ENCODE measurements at regions not wholly inside any gene's neighbourhood (a gene's known extent, or its start where the extent isn't known, plus 50 kb on each side); places are given as distances from the start of the nearest gene placed in this dataset.

DNA sequence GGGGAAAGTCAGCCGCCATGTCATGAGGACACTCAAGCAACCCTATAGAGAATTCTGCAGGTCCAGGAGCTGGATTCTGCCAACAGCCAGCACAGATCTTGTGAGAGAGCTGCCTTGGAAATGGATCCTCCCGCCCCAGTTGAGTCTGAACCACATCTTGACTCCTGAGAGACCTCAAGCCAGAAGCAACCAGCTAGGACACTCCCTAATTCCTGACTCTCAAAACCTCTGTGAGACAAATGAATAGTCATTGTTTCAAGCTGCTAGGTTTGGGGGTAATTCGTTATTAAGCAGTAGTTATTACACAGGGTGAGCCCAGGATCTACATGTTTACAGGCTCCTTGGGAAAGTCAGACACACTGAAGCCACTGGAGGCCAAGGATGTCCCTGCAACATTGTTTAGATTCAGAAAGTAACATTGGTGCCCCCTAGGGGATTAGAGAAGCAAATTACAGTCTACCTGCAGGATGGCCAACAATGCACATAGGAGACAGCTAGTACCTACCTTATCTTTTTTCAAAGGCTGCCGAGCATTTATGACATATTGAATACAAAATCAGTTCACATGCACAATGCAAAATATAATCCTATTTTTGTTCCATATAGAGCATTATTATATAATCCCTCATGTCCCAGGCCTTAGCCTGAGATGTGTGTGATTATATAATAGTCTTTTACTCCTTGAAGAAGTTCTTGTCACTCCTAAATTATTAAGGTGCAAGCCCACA lies 57.9 kb upstream of the FICD start:
- Histone ChIP-seq H4K91ac (ENCODE audit: low read depth, low read length, poor library complexity) (no peak overlapping the region), H3K27ac (replicated peaks; ENCODE audit: low read length) (no peak overlapping the region), H3K23ac (ENCODE audit: low read depth, low read length, poor library complexity) (no peak overlapping the region), H3K18ac (ENCODE audit: low read length) (no peak overlapping the region), H3K9ac (ENCODE audit: low read depth, low read length, poor library complexity) (no peak overlapping the region), H3K4me3 (ENCODE audit: low read length in 2 of 2) (no peak overlapping the region), H2BK5ac (ENCODE audit: low read length) (no peak overlapping the region), H2BK12ac (ENCODE audit: low read length) (no peak overlapping the region), H3K79me1 (ENCODE audit: low read depth, low read length) (no peaks in the 10 kb centered on the region), H3K9me3 (replicated peaks in 1 of 2; ENCODE audit: control insufficient read depth in 2 of 2, insufficient read depth in 1 of 2, low read depth in 1 of 2, low read length in 2 of 2) (no peaks in the 10 kb centered on the region), H2BK15ac (ENCODE audit: low read length) (no peak overlapping the region), H3K36me3 (replicated peaks in 1 of 2; ENCODE audit: control insufficient read depth in 2 of 2, insufficient read depth in 2 of 2, low read length in 2 of 2) (no peaks in the 10 kb centered on the region), H2AK5ac (ENCODE audit: low read depth, low read length) (no peak overlapping the region), H3K14ac (ENCODE audit: low read length) (no peak overlapping the region), H3K4me1 (ENCODE audit: control insufficient read depth in 2 of 2, insufficient read depth in 1 of 2, low read depth in 1 of 2, low read length in 2 of 2) (peaks cover 0 to 2% of the 10 kb centered on the region in 2 donors), H2AFZ (ENCODE audit: low read length) (no peak overlapping the region), H4K8ac (ENCODE audit: low read depth, low read length) (no peak overlapping the region), H2BK120ac (ENCODE audit: low read depth, low read length) (no peak overlapping the region), H3K4ac (ENCODE audit: low read length) (no peak overlapping the region), H3K4me2 (ENCODE audit: insufficient read depth, low read length, poor library complexity, severe bottlenecking) (no peak overlapping the region), H3K27me3 (ENCODE audit: control insufficient read depth in 3 of 3, insufficient read depth in 3 of 3, low read depth in 1 of 3, low read length in 3 of 3) (peaks cover 0 to 8% (median 0%) of the 10 kb centered on the region in 3 experiments)
- WGBS, 2 donors (ENCODE audit: extremely low coverage in 2 of 2, insufficient read length in 2 of 2, insufficient replicate concordance in 1 of 2) = no CpG with 5 or more reads among the region's 4 CpGs
- peak; percentile 54 for DNase-seq (ENCODE audit: low spot score)

DNA sequence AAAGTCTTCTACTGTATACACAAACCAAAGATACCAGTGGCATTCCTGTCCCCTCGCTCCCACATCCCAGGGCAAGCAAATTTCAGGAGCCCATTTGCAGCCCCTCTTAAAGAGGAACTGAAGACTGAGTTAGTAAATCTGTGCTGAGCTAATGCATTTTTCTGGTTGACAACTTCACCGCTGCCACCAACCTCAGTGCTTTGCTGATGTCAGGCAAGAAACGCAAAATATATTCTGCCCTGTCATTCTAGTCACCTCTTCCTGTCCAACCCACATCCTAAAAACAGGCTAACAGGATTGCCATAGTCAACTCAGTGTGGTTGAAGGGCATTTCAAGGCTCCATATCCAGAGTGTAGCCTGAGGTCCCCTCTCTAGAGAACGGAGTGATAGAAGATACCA lies 59.4 kb upstream of the FICD start:
- Histone ChIP-seq H2AFZ (ENCODE audit: low read length) (no peak overlapping the region), H3K4me2 (ENCODE audit: insufficient read depth, low read length, poor library complexity, severe bottlenecking) (no peak overlapping the region), H4K8ac (ENCODE audit: low read depth, low read length) (no peak overlapping the region), H3K4ac (ENCODE audit: low read length) (no peak overlapping the region), H3K4me3 (ENCODE audit: low read length in 2 of 2) (no peak overlapping the region), H3K9ac (ENCODE audit: low read depth, low read length, poor library complexity) (no peak overlapping the region), H4K91ac (ENCODE audit: low read depth, low read length, poor library complexity) (no peak overlapping the region), H2BK120ac (ENCODE audit: low read depth, low read length) (no peak overlapping the region), H3K18ac (ENCODE audit: low read length) (no peak overlapping the region), H2BK12ac (ENCODE audit: low read length) (no peak overlapping the region), H2BK5ac (ENCODE audit: low read length) (no peak overlapping the region), H3K27me3 (ENCODE audit: control insufficient read depth in 3 of 3, insufficient read depth in 3 of 3, low read depth in 1 of 3, low read length in 3 of 3) (peaks cover 0 to 9% (median 0%) of the 10 kb centered on the region in 3 experiments), H3K9me3 (replicated peaks in 1 of 2; ENCODE audit: control insufficient read depth in 2 of 2, insufficient read depth in 1 of 2, low read depth in 1 of 2, low read length in 2 of 2) (no peaks in the 10 kb centered on the region), H3K14ac (ENCODE audit: low read length) (no peak overlapping the region), H2BK15ac (ENCODE audit: low read length) (no peak overlapping the region), H3K27ac (replicated peaks; ENCODE audit: low read length) (no peak overlapping the region), H3K23ac (ENCODE audit: low read depth, low read length, poor library complexity) (no peak overlapping the region), H3K79me1 (ENCODE audit: low read depth, low read length) (no peaks in the 10 kb centered on the region), H3K36me3 (replicated peaks in 1 of 2; ENCODE audit: control insufficient read depth in 2 of 2, insufficient read depth in 2 of 2, low read length in 2 of 2) (no peaks in the 10 kb centered on the region), H2AK5ac (ENCODE audit: low read depth, low read length) (no peak overlapping the region), H3K4me1 (ENCODE audit: control insufficient read depth in 2 of 2, insufficient read depth in 1 of 2, low read depth in 1 of 2, low read length in 2 of 2) (peaks cover 0 to 2% of the 10 kb centered on the region in 2 donors)
- no peak for DNase-seq (ENCODE audit: low spot score)
- WGBS, 2 donors (ENCODE audit: extremely low coverage in 2 of 2, insufficient read length in 2 of 2, insufficient replicate concordance in 1 of 2) = no CpG with 5 or more reads among the region's 4 CpGs

DNA sequence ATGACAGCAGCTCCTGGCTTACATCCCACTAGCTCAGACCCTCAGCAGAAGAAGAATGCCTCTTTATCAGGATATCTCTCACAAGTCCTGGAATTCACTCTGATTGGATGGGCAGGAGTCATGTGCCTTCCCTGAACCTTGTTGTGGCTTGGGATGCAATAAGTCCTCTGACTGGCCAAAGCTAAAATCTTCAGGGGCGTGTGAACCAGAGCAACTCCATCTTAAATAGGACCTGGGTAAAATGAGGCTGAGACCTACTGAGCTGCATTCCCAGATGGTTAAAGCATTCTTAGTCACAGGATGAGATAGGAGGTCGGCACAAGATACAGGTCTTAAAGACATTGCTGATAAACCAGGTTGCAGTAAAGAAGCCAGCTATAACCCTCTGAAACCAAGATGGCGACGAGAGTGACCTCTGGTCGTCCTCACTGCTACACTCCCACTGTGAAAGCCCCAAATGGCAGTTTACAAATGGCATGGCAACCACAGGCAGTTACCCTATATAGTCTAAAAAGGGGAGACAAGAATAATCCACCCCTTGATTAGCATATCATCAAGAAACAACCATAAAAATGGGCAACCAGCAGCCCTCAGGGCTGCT lies 60.4 kb upstream of the FICD start:
- no peak overlapping the region for H4K8ac ChIP-seq (ENCODE audit: low read depth, low read length)
- no peaks in the 10 kb centered on the region for H3K79me1 ChIP-seq (ENCODE audit: low read depth, low read length)
- H3K4ac ChIP-seq (ENCODE audit: low read length) = no peak overlapping the region
- no CpG with 5 or more reads among the region's 5 CpGs for WGBS, 2 donors (ENCODE audit: extremely low coverage in 2 of 2, insufficient read length in 2 of 2, insufficient replicate concordance in 1 of 2)
- no peak overlapping the region for H4K91ac ChIP-seq (ENCODE audit: low read depth, low read length, poor library complexity)
- H3K4me3 ChIP-seq (ENCODE audit: low read length in 2 of 2) = no peak overlapping the region
- H3K23ac ChIP-seq (ENCODE audit: low read depth, low read length, poor library complexity) = no peak overlapping the region
- no peak overlapping the region for H3K9ac ChIP-seq (ENCODE audit: low read depth, low read length, poor library complexity)
- H2AK5ac ChIP-seq (ENCODE audit: low read depth, low read length) = no peak overlapping the region
- no peak overlapping the region for H2AFZ ChIP-seq (ENCODE audit: low read length)
- H2BK12ac ChIP-seq (ENCODE audit: low read length) = no peak overlapping the region
- H3K27me3 ChIP-seq (ENCODE audit: control insufficient read depth in 3 of 3, insufficient read depth in 3 of 3, low read depth in 1 of 3, low read length in 3 of 3) = peaks cover 0 to 9% (median 0%) of the 10 kb centered on the region in 3 experiments
- no peak overlapping the region for H3K14ac ChIP-seq (ENCODE audit: low read length)
- peaks cover 0 to 2% of the 10 kb centered on the region in 2 donors for H3K4me1 ChIP-seq (ENCODE audit: control insufficient read depth in 2 of 2, insufficient read depth in 1 of 2, low read depth in 1 of 2, low read length in 2 of 2)
- no peak overlapping the region for H2BK120ac ChIP-seq (ENCODE audit: low read depth, low read length)
- H2BK15ac ChIP-seq (ENCODE audit: low read length) = no peak overlapping the region
- H3K9me3 ChIP-seq (replicated peaks in 1 of 2; ENCODE audit: control insufficient read depth in 2 of 2, insufficient read depth in 1 of 2, low read depth in 1 of 2, low read length in 2 of 2) = no peaks in the 10 kb centered on the region
- no peaks in the 10 kb centered on the region for H3K36me3 ChIP-seq (replicated peaks in 1 of 2; ENCODE audit: control insufficient read depth in 2 of 2, insufficient read depth in 2 of 2, low read length in 2 of 2)
- H3K27ac ChIP-seq (replicated peaks; ENCODE audit: low read length) = no peak overlapping the region
- no peak overlapping the region for H3K4me2 ChIP-seq (ENCODE audit: insufficient read depth, low read length, poor library complexity, severe bottlenecking)
- H3K18ac ChIP-seq (ENCODE audit: low read length) = no peak overlapping the region
- DNase-seq (ENCODE audit: low spot score) = no peak
- H2BK5ac ChIP-seq (ENCODE audit: low read length) = no peak overlapping the region

DNA sequence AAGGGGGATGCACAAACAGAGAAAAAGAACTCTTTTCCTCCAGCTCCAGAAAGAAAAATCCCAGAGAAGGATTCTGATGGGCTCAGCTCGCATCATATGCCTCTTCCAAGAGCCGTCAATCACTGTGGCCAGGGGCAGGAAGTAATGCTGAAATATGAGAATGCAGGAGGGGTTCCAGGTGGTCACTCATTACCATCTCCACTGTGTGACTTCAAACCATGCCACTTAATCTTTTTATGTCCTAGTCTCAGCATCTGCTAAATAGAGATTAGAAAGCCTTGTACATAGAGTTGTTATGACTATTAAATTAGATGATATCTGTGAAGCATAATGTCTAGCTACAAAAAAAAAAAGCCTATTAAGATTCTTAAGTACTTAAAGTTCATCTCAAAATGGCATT lies 65.6 kb upstream of the FICD start:
- Histone ChIP-seq H4K8ac (ENCODE audit: low read depth, low read length) (no peak overlapping the region), H3K9me3 (replicated peaks in 1 of 2; ENCODE audit: control insufficient read depth in 2 of 2, insufficient read depth in 1 of 2, low read depth in 1 of 2, low read length in 2 of 2) (no peaks in the 10 kb centered on the region), H2BK120ac (ENCODE audit: low read depth, low read length) (no peak overlapping the region), H2BK12ac (ENCODE audit: low read length) (no peak overlapping the region), H3K23ac (ENCODE audit: low read depth, low read length, poor library complexity) (no peak overlapping the region), H3K4ac (ENCODE audit: low read length) (no peak overlapping the region), H3K27me3 (ENCODE audit: control insufficient read depth in 3 of 3, insufficient read depth in 3 of 3, low read depth in 1 of 3, low read length in 3 of 3) (peaks cover 0 to 4% (median 0%) of the 10 kb centered on the region in 3 experiments), H3K79me1 (ENCODE audit: low read depth, low read length) (no peaks in the 10 kb centered on the region), H3K4me1 (ENCODE audit: control insufficient read depth in 2 of 2, insufficient read depth in 1 of 2, low read depth in 1 of 2, low read length in 2 of 2) (no peaks in the 10 kb centered on the region), H2BK5ac (ENCODE audit: low read length) (no peak overlapping the region), H3K36me3 (replicated peaks in 1 of 2; ENCODE audit: control insufficient read depth in 2 of 2, insufficient read depth in 2 of 2, low read length in 2 of 2) (no peaks in the 10 kb centered on the region), H2AFZ (ENCODE audit: low read length) (no peak overlapping the region), H2AK5ac (ENCODE audit: low read depth, low read length) (no peak overlapping the region), H3K18ac (ENCODE audit: low read length) (no peak overlapping the region), H3K9ac (ENCODE audit: low read depth, low read length, poor library complexity) (no peak overlapping the region), H4K91ac (ENCODE audit: low read depth, low read length, poor library complexity) (no peak overlapping the region), H2BK15ac (ENCODE audit: low read length) (no peak overlapping the region), H3K14ac (ENCODE audit: low read length) (no peak overlapping the region), H3K27ac (replicated peaks; ENCODE audit: low read length) (no peak overlapping the region), H3K4me3 (ENCODE audit: low read length in 2 of 2) (no peak overlapping the region), H3K4me2 (ENCODE audit: insufficient read depth, low read length, poor library complexity, severe bottlenecking) (no peak overlapping the region)
- DNase-seq (ENCODE audit: low spot score) = no peak
- WGBS, 2 donors (ENCODE audit: extremely low coverage in 2 of 2, insufficient read length in 2 of 2, insufficient replicate concordance in 1 of 2) = no CpG with 5 or more reads among the region's 2 CpGs

All from neuronal stem cell (in vitro differentiated cells).